ENCODE measurements at regions not wholly inside any gene's neighbourhood (a gene's known extent, or its start where the extent isn't known, plus 50 kb on each side); places are given as distances from the start of the nearest gene placed in this dataset.

DNA sequence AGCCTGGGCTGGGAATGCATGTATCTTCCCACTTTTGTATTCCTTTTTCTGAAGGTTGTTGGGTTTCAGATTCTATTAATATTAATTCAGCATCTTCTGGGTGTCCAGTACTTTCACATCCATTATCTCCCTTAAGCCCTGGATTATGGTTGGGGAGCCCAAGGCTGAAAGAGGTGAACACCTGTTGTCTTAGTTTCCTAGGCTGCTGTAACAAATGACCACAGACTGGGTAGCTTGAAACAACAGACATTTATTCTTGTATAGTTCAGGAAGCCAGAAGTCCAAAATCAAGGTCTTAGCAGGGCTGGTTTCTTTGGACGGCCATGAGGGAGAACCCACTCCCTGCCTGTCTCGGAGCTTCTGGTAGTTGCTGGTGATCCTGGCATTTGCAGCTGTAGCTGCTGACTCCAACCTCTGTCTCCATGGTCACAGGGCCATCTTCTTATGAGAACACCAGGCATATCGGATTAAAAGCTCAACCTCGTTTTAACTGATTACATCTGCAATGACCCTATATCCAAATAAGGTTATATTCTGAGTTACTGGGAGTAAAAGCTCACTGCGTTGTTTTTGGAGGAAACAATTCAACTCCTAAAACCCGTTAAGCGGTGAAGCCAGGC lies 68.2 kb upstream of the CLMN start:
- DNase-seq (ENCODE audit: extremely low read depth, low read depth): no peak

DNA sequence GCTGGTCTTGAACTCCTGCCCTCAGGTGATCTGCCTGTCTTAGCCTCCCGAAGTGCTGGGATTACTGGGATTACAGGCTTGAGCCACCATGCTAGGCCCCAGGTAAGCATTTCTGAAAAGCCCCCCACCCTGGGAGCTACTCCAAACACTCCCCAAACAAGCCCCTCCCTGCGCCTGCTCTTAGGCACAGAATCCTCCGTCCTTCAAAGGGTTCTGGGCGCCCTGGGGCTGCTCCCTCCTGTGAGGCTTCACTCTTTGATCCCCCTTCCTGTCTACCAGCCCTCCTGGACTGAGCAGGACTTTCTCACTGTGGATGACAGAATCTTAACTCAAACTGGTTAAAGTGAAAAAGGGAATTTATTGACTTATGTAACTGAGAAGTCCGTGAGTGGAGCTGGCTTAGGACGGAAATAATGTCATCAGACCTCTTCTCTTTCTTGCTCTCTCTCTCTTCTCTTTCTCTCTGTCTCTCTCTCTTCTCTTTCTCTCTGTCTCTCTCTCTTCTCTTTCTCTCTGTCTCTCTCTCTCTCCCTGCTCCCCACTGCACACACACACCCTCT lies 66.9 kb upstream of the CLMN start:
- no peak for DNase-seq (ENCODE audit: extremely low read depth, low read depth)

- DNase-seq (ENCODE audit: extremely low read depth, low read depth): no peak
Observed at GRCh38 chr14:95385701-95386100, 66.0 kb upstream of the CLMN start.

DNA sequence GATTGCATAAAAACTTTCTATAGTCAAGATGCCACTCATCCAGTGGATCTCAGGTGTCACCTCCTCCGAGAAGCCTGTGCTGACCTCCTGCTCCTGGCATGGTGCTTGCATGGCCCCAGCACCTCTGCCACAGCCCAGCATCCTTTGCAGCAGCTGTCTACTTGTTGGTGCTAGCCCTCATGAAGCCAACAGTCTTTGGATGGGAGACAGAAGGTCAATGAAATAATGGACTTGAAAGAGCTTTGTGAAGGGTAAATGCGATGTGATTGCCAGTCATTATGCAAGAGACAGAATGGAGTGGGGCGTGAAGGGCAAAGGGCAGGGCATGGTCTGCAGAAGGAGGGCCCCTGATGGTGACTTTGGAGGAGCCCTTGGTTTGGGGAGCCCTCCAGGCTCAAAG lies 63.0 kb upstream of the CLMN start:
- no peak for DNase-seq (ENCODE audit: extremely low read depth, low read depth)

DNA sequence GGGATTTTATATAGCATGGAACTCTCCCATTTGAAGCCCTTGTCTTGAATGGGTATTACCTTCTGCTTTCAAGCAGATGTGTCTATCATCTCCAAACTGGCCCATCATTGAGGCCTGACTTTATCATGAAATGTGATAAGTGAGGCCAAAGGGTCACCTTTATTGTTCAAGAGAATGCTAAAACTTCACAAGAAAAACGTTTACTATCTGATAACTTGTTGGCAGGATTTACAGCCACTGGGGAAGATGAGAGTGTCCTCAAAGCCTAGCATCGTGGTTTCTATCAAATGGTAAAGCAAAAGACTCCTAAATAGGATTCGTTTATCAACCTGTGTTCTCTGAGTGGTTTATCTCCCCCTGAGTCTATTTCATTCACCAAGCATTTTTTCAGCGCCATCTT lies 62.0 kb upstream of the CLMN start:
- DNase-seq (ENCODE audit: extremely low read depth, low read depth): no peak

DNA sequence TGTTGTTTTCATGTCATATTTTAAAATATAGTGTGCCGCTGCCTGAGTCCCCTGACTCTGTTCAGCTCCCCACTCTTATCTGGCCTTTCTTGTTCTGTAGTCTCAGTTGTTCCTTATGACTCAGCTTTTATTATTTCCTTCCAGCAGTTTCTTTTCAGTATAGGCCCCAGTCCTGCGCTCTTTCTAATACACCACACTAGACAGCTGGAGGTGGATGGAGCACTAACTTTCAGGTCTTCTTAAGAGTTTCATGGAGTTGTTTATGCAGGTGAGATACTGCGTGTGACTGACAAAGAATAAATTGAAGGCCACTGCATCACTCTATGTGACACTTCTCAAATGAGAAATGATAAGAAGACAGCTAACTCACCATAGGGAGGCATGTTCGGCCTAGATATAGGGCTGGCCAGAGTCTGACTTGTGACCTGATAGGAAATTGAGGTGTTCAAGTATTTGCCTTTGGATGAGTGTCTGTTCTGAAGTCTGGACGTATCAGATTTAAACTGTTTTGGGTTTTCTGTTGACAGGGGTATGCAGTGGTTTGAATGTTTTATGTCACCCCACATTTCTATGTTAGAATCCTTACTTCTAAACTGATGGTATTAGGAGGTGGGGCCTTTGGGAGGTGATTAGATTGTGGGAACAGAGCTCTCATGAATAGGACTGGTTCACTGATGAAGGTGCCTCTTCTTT lies 60.8 kb upstream of the CLMN start:
- no peak for DNase-seq (ENCODE audit: extremely low read depth, low read depth)

DNA sequence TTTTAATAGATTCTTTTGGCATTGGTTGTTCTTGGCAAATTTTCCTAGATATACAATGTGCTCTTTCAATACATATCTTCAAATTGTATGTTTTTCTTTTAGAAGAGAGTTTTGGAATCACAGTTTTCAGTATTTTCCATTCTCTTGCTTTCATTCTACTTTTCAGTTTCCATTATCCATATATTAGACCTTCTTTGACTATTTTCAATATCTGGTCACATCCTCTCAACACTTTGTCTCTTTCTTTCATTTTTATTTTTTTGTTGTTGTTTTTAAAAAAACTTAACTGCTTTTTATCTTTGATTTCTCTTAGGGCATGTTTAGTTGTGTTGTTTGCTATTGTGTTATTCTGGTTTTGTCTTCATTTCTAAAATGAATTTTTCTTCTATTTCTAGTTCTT lies 59.9 kb upstream of the CLMN start:
- no peak for DNase-seq (ENCODE audit: extremely low read depth, low read depth)

DNA sequence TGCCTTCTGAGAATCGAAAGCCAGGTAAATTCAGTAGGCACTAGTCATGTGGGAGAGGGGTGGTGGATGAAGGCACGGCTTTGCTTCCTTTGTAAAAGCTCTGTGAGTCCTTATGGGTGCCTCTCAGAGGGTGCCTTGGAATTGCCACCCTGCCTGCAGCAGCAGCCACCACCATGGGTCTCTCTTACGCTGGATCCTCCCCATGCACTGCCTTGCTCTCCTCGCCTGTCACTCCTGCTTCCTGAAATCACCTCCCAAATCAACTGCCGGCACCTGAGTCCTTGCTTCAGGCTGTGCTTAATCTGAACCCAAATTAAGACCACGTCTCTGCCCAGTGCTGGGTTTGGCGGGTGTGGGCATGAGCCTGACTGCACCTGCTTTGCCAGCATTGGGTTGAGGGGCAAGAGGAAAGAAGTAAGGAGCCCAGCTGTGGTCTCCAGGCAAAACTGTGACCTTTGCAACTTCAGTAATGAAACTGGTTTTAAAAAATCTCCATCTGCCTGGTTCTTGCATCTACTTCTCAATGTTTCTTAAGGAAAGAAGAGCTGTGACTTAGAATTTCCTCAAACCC lies 55.9 kb upstream of the CLMN start:
- DNase-seq (ENCODE audit: extremely low read depth, low read depth): no peak

GRCh38 chr14:95374239-95374997 lies 54.7 kb upstream of the CLMN start:
- no peak for DNase-seq (ENCODE audit: extremely low read depth, low read depth)

GRCh38 chr14:95370076-95370475 lies 50.4 kb upstream of the CLMN start:
- no peak for DNase-seq (ENCODE audit: extremely low read depth, low read depth)
